HG03558 (cell line): ENCODE measurements at regions not wholly inside any gene's neighbourhood (a gene's known extent, or its start where the extent isn't known, plus 50 kb on each side); places are given as distances from the start of the nearest gene placed in this dataset.

ENCODE experiments used
- ATAC-seq: cut with Tn5 transposase; IDR thresholded peaks from one replicate; pipeline ENCODE4 v1.9.1; 2021; ENCODE audit warnings: moderate number of reproducible peaks; ENCODE audit not compliant: unreplicated experiment; ENCODE audit errors: extremely low read depth

- ATAC-seq = no peak
These were observed 387.1 kb downstream of the INHBA start for GRCh38 chr7:41315764-41316163.

GRCh38 chr7:41313171-41313570 lies 389.7 kb downstream of the INHBA start:
- no peak for ATAC-seq

GRCh38 chr7:41312235-41312634 lies 390.7 kb downstream of the INHBA start:
- no peak for ATAC-seq

- no peak for ATAC-seq
These were observed 391.6 kb downstream of the INHBA start for GRCh38 chr7:41311301-41311700.

GRCh38 chr7:41306486-41306885 lies 396.4 kb downstream of the INHBA start:
- no peak for ATAC-seq

- ATAC-seq = no peak
These were observed 397.9 kb downstream of the INHBA start for GRCh38 chr7:41305001-41305400.

- no peak for ATAC-seq
These were observed 399.2 kb downstream of the INHBA start for GRCh38 chr7:41303709-41304108.

- ATAC-seq = no peak
These were observed 404.5 kb downstream of the INHBA start for GRCh38 chr7:41298409-41298808.

GRCh38 chr7:41297166-41297565 lies 405.7 kb downstream of the INHBA start:
- ATAC-seq = no peak

GRCh38 chr7:41295455-41295815 lies 407.5 kb downstream of the INHBA start:
- no peak for ATAC-seq

GRCh38 chr7:41294556-41295454 lies 408.1 kb downstream of the INHBA start:
- ATAC-seq = no peak

GRCh38 chr7:41292487-41292886 lies 410.4 kb downstream of the INHBA start:
- ATAC-seq = no peak

GRCh38 chr7:41287559-41288335 lies 415.1 kb downstream of the INHBA start:
- no peak for ATAC-seq

GRCh38 chr7:41280491-41280890 lies 422.4 kb downstream of the INHBA start:
- ATAC-seq = no peak

GRCh38 chr7:41277561-41277960 lies 425.3 kb downstream of the INHBA start:
- no peak for ATAC-seq

GRCh38 chr7:41275255-41275654 lies 427.6 kb downstream of the INHBA start:
- ATAC-seq = no peak

GRCh38 chr7:41274179-41274578 lies 428.7 kb downstream of the INHBA start:
- no peak for ATAC-seq

- no peak for ATAC-seq
These were observed 430.2 kb downstream of the INHBA start for GRCh38 chr7:41272664-41273063.

GRCh38 chr7:41268878-41269277 lies 434.0 kb downstream of the INHBA start:
- no peak for ATAC-seq

- ATAC-seq = no peak
These were observed 441.8 kb downstream of the INHBA start for GRCh38 chr7:41261080-41261479.

- ATAC-seq = no peak
These were observed 445.2 kb downstream of the INHBA start for GRCh38 chr7:41257660-41258059.
